ENCODE measurements at regions not wholly inside any gene's neighbourhood (a gene's known extent, or its start where the extent isn't known, plus 50 kb on each side); places are given as distances from the start of the nearest gene placed in this dataset.

DNA sequence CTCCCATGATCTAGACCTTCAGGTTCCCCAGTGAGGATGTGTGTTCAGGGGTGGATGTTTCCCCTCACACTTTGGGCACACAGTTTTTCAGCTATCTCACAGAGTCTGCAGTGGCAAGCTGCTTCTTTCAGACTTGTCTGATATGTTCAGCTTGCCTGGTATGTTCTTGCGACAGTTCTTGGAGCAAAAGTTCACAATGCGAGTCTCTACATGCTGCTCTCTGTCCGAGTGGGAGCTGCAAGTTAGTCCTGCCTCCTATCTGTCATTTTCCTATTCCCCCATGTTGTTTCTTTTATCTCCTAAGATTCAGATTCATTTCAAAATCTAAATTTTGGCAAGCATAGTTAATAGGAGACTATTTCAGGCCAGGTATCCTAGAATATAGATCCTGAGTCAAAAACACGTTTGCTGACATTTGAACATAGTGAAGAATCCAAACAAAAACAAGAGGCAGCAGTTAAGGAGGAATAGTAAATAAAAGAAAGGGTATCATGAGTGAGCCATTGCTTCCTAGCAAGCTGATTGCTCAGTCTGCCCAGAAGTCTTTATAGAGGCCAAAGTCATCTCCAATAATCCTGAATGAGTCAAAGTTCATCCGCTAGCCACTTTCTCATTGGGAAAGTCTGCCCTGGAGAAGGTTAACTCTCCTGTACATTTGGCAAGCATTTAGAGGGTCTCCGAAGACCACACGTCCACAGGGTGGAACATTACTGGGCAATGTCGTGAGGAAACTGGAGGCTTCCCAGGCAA lies 140.2 kb upstream of the MOCS1 start:
- no peak for DNase-seq (ENCODE audit: low read depth)

DNA sequence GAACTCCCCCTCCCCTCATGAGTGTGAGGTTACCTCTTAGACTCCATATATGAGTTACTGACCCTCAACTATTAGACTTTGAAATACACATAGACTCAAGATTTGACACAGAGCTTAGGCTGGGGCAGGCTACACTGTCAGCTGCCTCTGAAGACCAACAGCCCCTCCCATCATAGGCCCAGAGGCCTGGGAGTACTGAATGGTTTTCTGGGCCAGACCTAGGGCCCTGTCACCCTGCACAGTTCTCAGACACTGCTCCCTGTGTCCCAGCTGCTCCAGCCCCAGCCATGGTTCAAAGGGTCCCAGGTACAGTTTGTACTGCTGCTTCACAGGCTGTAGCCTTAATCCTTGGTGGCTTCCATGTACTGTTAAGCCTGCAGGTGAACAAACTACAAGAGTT lies 132.1 kb upstream of the MOCS1 start:
- DNase-seq (ENCODE audit: low read depth) = no peak

DNA sequence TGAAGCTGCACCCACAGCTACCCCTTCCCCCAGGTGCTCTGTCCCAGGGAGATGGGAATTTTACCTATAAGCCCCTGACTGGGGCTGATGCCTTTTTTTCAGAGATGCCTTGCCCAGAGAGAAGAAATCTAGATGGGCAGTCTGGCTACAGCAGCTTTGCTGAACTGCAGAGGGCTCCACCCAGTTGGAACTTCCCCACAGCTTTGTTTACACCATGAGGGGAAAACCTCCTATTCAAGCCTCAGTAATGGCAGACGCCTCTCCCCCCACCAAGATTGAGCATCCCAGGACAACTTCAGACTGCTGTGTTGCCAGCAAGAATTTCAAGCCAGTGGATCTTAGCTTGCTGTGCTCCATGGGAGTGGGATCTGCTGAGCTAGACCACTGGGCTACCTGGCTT lies 122.6 kb upstream of the MOCS1 start:
- no peak for DNase-seq (ENCODE audit: low read depth)

DNA sequence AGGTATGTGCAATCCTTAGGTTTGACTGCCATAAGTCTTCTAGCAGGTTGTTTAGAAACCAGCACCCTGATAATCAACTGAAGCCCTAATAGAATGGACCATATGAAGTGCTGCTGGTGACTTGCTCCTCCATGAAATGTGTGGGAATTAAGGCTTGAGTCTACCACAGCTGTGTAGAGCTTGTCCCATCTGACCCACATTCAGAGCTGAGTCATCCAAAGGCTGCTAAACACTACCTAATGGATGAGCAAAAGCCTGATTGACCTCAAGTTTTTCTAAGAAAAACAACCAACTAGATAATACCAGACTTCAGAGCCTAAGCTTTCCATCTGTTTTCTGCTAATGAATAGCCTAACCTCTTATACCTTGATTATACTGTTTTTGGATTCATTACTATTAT lies 120.3 kb upstream of the MOCS1 start:
- DNase-seq (ENCODE audit: low read depth) = no peak

DNA sequence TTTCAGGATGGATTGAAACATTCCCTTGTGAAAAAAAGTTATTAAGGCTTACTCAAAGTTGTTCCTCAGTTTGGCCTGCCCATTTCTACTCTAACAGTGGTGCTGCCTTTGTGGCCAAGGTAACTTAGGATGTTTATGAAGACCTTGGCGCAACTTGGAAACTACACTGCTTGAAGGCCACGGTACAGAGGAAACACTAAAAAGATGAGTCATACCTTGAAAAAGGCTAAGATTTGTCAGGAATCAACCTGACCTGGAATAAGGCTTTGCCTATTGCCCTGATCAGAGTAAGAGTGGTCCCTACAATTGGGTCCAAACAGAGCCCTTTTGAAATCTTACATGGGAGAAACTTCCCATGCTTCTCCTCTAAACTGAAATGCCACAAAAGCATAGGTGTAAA lies 119.9 kb upstream of the MOCS1 start:
- DNase-seq (ENCODE audit: low read depth) = no peak

DNA sequence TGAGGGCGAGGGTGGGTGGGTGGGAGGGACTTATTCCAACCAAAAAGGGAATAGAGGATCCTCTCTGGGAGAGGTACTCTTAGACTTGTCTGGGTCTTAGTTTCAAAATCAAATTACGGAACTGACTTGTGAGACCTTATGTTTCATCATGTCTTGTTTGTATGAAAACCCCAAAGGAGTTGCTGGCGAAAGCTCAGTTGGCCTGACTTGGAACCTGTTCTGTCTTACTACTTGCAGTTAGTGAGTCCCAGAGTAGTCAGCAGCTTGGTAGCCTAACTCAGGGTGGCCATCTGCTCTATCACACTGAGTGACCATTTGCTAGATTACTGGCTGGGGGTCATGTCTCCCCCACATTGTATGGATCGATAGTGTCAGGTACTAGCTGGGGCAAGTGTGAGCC lies 114.9 kb upstream of the MOCS1 start:
- DNase-seq (ENCODE audit: low read depth) = no peak

DNA sequence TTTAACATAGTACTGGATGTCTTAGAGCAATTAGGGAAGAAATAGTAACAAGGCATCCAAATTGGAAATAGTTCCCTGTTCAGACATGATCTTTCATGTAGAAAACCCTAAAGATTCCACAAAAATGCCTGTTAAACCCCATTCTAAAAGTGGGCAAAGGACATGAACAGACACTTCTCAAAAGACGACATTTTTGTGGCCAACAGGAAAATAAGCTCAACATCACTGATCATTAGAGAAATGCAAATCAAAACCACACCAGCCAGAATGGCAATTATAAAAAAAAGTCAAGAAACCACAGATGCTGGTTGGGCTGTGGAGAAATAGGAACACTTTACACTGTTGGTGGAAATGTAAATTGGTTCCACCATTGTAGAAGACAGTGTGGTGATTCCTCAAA lies 109.9 kb upstream of the MOCS1 start:
- DNase-seq (ENCODE audit: low read depth) = no peak

DNA sequence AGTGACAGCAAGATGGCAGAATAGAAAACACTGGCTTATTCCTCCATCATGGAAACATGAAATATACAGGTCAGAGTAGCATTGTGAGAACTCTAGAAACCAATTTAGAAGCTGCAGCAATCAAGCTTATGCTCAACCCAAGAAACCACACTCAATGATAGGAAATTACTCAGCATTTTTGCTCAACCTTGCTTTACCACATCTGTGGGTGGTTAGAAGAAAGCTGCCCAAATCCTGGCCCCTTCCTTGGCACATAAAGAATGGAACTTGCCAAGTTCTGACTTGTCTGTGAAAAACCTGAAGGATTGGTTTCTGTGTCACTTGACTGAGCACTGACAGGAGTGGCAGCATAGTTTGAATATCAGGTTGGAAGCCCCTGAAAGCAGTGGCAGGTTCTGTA lies 108.0 kb upstream of the MOCS1 start:
- DNase-seq (ENCODE audit: low read depth) = no peak

DNA sequence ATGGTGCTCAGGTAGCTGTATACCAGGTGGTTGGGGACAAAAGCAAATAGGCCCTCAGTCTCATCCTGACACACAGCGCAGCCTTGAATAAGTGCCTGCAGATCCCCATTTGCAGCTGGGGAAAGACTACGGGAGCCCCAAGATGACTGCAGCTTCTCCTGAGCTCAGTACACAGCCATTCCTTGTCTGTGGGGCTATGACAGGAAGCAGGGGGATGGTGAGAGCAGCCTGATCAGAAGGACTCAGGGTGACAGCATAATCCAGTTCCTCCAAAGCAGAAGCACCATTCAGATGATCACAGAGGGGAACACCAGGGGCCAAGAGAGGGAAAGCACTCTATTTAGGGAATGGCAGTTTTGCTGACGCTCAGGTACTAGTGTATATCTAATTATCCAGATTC lies 104.8 kb upstream of the MOCS1 start:
- no peak for DNase-seq (ENCODE audit: low read depth)

DNA sequence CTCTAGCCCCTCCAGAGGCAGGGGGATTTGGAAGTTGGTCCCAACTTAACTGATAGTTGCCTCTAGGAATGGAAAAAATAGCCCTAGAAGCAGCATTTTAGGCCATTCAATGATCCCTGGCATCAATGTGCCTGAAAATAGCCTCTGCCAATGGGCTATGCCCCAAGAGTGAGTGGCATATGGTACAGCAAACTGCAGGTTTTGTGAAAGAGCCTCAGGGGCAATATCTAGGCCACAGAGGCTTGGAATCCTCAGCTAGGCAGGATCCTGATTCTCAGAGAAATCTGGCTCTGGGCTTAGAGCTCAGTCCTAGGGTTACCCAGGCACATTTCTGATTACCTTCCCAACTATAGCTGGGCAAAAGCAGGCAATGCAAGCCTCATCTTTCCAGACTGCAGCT lies 104.4 kb upstream of the MOCS1 start:
- DNase-seq (ENCODE audit: low read depth) = no peak

DNA sequence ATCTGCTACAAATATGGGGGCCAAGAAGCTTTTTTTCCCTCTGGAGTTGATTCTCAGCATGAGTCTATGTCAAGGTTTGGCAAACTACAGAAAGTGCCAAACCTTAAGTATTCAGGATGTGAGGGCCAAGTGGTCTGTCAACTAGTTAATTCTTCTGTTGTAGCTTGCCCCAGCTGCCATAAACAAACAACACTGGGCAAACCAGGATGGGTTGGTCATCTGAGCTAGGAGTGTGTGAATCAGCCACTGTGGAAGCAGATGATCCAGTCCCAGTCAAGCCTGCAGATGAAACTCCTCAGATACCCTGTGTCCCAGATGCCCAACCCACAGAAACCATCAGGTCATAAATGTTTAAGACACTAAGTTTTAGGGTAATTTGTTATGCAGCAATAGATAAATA lies 103.0 kb upstream of the MOCS1 start:
- no peak for DNase-seq (ENCODE audit: low read depth)

DNA sequence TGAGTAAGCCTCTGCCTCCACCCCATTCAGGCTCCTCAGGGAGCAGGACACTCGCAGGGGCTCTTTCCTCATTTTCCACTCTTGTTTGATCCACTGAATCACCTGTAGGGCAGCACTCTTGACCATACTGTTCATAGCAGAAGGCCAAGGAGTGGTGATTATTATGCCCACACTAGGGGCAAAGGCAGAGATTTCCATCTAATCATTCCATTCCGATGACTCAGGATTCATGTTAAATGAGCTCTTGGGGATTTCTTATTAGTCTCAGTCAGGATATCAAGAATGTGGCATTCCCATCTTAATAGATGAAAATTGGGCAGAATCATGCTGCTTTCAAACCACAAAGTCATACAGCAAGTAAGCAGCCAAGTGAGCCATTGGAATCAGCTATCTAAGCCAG lies 101.9 kb upstream of the MOCS1 start:
- DNase-seq (ENCODE audit: low read depth) = no peak

DNA sequence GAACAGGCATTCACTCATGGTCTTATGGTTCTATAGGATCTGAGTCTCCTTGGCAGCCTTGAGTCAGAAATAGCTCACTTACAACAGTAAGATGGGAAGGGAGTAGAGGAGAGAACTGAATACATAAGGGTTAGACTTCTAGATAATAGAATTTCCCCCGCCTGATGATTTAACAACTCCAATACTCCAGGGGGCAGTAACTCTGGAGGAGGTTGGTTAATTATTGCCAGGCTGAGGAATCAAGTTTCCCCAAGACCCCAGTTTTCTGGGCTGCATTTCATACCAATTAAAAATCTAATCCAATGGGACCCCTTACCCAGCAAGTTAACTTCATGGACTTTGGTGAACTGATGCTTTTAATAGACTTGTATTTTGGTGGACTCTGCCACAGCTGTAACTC lies 94.2 kb upstream of the MOCS1 start:
- DNase-seq (ENCODE audit: low read depth) = no peak

DNA sequence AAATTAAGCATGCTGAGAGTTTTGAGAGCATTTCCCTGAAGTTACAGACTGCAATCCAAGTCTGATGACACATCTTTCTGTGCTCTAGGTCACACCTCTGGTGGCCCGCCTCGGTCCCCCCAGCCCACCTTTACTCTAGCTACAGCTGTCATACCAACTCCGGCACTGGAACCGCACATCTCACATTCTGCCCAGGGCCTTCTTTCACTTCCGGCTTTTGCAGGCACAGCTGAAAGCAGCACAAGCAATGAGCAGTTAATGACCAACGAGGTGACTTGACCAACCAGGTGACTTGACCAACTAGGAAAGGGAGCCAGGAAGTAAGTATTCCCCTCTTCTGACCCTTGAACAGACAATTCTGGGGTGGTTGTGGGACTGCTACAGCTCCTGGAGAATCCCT lies 88.6 kb upstream of the MOCS1 start:
- DNase-seq (ENCODE audit: low read depth) = no peak

DNA sequence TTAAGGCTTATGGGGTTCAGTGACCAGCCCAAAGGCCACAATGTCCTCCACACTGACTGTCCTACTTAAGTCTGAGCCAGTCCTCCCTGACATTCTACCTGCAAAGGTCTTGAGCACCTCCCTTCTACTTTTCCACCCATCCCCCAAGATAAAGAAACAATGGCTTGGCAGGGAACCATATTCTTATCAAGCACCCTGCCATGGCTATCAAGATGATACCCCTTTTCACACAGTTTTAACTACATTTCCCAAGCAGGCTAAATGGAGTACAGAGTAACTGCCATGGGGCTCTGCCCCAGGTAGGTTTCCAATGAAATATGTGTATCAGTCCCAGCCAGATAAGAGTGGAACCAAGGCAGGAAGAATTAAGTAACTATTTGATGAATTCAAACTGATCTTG lies 85.9 kb upstream of the MOCS1 start:
- no peak for DNase-seq (ENCODE audit: low read depth)

DNA sequence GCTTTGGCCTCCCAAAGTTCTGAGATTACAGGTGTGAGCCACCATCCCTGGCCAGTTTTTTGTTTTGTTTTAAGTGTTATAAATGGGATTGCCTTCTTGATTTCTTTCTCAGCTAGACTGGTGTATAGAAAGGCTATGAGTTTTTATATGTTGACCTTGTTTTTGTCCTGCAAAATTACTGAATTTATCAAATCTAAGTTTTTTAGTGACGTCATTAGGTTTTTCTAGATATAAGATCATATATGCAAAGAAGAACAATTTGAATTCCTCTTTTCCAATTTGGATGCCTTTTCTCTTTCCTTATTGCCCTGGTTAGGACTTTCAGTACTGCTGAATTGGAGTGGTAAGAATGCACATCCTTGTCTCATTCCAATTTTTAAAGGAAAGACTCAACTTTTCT lies 81.3 kb upstream of the MOCS1 start:
- no peak for DNase-seq (ENCODE audit: low read depth)

DNA sequence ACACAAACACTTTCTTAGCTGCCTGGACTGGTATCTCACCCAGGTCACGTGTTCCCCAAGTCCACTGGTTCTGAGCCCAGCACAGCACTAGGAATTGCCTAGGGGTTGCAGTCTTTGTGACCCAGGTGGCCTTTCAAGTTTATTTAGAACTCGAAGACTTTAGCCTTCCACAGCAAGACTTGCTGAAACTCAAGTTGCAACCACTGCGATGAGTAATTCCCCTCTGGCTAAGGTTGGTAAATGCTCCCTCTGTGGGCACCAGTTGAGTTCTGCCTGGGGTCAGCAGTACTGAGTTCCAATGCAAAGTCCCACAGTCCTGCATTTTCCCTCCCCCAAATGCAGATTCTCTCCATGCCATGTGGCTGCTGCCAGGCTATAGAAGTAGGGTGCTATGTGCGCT lies 77.6 kb upstream of the MOCS1 start:
- no peak for DNase-seq (ENCODE audit: low read depth)

DNA sequence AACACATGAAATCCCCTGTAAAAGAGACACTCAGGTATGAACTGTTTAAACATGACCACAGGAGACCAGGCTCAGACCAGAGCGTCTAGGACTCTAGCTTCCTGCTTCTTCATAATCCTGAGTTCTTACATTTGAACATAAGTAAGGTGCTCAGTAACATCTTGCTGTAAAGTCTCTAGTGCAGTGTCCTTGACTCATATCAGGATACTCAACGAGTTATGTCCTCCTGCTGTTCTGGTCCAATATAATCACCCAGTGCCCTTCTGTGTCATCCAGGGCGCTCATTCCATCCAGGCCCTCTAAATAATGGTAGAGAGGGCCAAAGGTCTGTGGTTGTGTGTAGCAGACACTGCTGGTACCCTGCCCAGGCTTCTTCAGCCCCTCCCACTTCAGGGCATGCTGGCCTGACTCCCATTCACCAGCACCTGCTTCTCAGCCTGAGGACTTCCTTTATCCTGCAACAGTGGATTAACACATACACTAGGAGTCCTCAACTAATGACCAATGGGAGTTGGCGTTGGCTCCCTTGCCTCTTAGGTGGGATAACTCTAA lies 66.8 kb upstream of the MOCS1 start:
- DNase-seq (ENCODE audit: low read depth) = no peak

DNA sequence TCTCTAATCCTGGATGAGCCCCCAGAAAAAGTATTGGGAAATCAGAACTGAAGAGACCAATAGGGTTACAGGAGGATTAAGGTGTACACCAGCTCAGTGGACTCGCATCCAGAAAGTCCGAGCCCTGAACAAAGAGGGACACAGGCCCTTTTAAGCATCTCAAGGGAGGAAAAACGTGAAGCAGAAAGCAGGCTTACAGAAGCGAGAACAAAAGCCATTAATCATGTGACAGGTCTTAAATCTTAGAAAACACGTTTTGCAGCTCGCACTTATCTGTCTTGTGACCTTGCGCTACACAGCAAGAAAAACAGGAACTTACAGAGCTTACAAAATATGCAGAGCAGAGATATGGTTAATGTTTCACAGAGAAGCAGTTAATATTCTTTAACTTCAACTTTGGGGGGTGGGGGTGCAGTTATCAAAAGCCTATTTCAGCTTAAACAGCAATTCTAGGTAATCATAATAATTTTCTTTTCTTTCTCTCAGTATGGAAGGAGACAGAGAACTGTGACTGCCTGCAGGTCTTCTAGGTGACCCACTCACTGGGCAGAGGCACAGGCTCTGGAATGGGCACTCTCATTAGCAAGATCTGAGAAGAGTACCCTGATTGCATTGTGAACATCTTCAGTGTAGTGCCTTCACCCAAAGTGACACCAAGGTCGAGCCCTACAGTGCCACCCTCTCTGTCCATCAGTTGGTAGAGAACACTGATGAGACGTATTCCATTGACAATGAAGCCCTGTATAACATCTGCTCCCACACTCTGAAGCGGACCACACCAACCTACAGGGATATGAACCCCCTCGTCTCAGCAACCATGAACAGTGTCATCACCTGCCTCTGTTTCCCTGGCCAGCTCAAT lies 65.0 kb upstream of the MOCS1 start:
- DNase-seq (ENCODE audit: low read depth) = no peak

DNA sequence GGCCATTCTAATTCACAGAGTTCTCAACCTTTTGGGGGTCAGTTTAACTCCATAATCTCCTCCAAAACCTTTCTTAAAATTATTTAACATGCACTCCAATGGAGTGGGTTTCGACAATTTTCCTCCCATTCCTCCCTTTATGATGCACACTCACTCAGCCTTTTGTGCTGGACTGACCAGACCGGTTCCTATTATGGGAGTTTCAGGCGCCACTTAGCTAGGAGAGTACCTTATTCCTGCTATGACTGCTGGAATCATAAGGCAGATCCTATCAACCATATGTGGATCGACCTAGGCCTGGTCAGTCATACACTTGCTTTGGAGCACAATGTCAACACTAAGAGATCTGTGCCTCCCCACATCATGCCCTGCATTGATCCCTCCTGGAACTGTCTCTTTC lies 63.9 kb upstream of the MOCS1 start:
- no peak for DNase-seq (ENCODE audit: low read depth)

DNA sequence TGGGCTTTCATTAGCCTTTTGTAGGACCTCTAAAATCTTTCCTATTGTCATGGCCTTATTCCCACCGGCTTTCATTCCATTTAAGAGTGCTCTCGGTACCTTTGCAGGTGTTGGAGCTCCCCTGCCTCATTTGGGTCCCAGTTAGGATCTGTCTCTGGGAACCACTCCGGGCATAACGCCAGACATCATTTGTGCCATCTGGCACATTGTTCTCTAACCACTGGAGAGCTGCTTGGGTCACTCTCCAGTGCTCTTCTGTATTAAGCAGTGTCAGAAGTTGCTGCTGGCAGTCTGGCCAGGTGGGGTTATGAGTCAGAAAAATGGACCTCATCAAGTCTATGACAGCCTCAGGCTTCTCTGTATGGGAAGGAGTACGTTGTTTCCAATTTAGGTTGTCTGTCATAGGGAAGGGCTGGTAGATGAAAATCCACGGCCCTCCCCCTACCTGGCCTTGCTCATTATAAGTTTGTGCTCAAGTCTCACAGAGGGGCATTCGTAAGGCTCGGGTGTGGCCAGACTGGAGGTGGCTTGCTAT lies 62.9 kb upstream of the MOCS1 start:
- no peak for DNase-seq (ENCODE audit: low read depth)

DNA sequence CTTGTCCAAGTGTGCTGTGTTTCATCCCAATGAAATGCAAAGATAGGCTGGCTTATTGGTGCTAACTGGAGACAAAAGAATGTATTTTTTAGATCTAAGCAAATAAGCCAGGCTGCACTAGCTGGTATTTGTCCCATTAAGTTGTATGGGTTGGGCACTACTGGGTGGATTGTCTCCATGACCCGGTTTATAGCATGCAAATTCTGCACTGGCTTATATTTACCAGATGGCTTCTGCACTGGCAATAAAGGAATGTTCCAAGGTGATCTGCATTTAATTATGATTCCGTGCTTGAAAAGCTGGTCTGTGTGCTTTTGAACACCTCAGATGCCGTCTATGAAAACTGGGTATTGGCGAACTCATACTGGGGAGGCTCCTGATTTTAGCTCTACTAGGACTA lies 61.4 kb upstream of the MOCS1 start:
- DNase-seq (ENCODE audit: low read depth) = no peak

All from fibroblast of the conjunctiva (primary cell).